Midbrain (tissue), 1 donor: ENCODE measurements at regions not wholly inside any gene's neighbourhood (a gene's known extent, or its start where the extent isn't known, plus 50 kb on each side); places are given as distances from the start of the nearest gene placed in this dataset.
"Not testable (repeated sequence)": the region's sequence is repeated elsewhere in the genome, so short reads cannot be mapped to it uniquely, and the experiment has no call there.

Experiments
- DNase-seq: peaks from one replicate; lab custom pipeline; 2025; lab: John Stamatoyannopoulos, UW

DNA sequence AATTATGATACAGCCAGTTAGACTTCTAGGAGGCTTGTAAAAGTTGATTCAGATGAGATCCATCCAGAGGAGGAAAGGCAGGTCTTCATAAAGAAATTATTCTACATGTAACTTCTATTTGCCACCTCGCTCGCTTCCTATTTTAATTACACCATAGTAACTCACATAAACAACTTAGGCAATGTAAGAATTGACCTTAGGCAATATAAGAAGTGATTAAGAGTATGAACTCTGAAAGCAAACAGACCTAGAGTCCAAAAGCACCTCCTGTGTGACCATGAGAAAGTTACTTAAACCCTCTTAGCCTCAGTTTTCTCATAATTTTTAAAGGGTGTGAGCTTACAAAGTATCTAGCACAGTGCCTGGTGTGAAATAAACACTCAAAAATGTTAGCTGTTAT is 192.7 kb upstream of the NFIA start:
- DNase-seq = no peak

- no peak for DNase-seq
Measured at GRCh38 chr1:60888126-60888525, 194.2 kb upstream of the NFIA start.

GRCh38 chr1:60886793-60887331 is 195.5 kb upstream of the NFIA start:
- DNase-seq = no peak

DNA sequence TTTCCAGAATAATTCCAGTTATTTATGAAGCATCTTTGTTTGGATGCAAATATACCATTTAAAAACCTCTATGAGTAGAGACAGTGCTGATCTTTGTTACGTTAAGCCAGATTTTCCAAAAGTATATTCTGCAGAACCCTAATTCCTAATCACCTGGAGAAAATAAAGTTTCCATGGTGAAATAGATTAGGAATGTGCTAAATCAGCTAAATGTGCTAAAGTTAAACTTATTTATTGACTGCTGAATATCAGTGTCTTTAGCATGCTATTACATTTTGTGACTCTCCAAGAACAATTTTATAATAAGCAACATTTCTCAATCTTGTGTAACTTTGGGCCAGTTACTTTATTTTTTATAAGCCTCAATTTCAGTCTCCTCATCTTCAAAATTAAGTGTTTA is 196.3 kb upstream of the NFIA start:
- DNase-seq = no peak

DNA sequence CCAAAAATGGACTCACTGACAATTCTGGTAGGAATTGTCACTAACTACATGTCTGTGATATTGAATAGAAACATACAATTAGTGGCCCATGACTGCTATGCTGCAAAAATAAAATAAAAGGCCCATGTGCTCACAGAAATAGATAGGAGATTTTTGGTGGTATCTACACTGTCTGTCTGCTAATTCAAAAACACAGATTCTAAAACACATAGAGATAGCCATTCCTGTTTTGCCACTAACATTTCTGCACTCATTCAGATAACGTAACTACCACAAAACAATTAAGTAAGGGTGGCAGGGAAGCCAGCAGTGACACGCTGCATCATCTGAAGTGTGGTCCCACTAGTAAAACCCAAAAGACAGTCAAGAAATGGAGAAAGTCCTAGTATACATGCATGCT is 202.2 kb upstream of the NFIA start:
- DNase-seq = no peak

- no peak for DNase-seq
Measured at GRCh38 chr1:60878323-60878722, 204.0 kb upstream of the NFIA start.

DNA sequence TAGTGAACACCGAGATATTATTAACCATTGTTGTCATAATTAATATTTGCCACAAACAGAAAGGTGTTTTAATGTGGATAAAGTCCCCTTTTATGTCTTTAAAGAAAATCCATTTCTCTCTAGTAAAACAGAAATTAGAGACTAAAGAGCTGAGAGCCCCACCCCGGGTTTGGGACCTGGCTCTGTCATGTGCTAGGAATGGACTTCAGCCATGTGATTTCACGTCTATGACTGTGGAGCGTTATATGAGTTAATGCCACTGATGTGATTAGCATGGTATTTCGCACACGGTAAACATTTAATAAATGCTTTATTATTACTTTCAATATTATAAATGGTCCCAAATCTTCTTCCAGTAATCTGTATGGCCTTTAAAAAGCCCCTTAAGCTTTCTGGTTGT is 205.0 kb upstream of the NFIA start:
- DNase-seq = no peak

DNA sequence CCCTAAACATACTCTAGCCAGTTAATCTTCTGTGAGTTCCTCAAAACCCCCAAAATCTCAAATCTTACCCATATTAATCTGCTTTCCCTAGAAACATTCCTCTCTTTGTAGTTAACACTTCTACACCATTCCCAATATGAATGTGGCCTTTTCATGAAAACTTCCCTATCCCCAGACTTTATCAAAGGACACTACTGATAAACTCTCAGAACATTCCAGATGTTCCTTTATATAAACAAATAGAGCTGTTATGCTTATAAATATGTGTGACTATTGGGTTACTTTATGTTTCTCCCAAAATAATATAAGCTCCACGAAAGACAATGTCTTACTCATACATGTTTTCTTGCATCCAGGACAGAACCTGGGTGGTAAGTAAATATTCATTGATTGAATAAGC is 205.4 kb upstream of the NFIA start:
- no peak for DNase-seq

DNA sequence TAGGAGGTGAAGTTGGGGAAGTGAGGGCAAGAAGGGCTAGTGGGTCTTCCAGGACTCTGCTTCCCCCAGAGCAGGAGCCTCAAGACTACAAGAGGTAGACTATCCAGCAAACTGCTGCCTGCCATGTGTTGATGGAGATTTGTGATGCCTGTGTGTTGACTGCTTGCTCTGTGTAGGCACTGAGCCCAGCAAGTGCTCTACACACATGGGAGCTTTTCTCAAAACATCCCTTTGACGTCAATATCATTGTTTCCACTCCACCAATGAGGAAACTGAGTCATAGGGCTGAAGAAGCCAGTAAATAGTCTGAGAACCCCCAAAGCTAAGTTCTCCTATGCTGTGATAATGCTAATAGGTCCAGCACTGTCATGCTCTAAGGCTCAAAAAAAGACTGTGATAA is 207.2 kb upstream of the NFIA start:
- no peak for DNase-seq

DNA sequence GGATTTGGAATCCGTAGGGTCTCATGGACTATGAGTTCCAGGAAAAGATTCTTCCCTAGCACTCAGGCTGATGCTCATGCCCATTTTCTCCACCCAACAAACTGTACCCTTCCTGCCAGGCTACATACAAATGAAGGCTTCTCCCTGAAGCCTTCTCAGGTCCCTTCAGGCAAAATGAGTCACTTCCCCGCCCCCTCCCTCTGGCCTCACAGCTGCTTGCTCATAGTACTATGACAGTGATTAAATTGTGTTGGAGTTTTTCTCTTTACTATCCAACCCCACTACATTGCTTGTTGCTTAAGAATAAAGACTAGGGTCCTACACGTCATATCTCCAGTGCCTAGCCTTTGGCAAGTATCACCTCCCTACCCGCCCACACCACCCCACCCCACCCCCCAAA is 207.6 kb upstream of the NFIA start:
- DNase-seq = no peak

DNA sequence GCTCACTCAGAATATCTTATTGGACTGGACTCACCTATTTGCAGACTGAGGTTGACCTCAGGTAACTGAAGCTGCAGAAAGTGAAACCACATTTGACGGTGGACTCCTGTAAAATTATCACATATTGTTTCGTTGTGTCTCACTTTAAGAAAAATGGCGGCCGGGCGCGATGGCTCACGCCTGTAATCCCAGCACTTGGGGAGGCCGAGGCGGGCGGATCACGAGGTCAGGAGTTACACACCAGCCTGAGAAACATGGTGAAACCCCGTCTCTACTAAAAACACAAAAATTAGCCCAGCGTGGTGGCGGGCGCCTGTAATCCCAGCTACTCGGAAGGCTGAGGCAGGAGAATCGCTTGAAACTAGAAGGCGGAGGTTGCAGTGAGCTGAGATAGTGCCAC is 209.0 kb upstream of the NFIA start:
- not testable (repeated sequence) for DNase-seq

DNA sequence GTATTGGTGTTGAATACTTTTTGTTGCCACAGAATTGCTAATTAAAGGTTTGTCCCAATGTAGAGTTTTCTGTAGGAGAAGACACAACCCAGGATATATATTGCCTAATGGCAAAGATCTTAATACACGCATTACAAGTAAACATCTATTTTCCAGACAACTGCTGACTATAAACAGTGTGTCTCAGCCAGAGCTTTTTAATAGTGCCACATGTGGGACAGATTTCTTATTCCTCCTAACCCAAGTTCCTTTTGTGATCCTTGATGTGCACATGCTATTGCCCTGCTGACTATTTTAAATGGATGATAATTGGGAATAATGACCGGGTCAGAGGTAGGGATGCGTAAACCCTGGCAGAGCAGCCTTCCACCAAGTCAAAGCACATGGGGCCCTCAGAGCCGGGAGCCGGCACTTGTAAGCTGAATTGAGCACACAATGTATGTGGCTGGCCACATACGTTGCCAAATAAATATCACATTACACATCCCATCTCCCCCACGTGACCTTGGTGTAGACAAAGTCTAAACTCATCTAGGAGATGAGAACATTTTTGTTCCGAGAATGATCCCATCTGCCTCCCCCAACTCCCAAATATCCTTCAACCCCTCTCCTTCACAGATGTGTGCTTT is 209.8 kb upstream of the NFIA start:
- DNase-seq = no peak

DNA sequence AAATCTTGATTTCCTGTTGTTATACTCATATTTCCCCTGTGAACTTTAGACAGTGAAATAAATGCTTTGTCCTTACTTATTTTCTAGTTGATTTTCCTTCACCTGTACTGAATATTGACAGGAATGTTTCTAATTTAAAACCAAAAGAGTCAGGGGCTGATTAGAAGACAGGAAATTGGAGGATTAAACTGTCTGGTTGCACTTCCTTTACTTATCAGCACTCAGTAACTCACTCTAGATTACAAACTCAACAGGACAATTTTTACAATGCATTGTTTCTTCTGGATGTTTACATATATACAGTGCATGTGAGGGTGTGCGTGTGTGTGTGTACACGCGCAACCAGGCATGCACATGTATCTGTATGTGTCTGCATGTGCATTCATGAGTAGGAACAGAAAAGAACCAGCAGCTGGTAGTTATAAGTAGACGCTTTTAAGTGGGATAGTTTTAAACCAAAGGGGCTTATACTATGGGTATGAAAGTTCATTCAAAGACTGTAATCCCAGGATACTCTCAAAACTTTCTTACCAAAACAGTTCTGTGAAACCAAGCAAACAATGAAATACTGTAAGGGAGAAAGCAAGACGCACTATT is 212.0 kb upstream of the NFIA start:
- DNase-seq = no peak

DNA sequence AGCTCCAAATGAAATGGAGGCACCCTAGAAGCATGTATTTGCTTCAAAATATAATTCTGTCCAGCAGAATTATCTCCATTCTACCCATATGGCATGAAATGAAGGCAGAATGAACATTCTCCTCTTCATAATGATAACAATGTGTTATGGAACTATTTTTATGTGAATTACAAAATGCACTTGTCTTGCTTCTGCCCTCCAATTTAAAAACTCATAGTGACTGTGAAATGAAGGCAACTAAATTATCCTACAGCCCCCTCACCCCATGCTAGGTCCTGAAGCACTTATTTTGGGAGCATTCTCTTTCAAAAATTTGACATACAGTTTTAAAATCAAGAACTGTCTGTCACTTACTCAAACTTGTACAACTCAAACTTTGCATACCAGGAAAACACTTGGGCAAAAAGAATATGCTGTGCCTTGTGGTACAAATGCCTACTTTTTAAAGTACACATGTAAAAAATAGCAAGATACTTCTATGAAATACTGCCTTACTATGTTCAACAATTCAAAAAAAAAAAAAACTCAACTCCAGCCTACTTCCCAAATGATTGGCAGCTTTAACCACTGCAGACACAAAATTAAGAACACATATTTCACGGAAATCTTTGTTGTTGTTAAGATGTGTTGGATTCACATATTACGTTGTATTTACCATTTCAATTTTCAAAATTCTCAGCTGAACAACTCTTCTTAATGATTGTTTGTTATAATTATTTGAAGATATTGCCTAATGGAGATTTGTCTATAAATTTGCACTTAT is 213.3 kb upstream of the NFIA start:
- no peak for DNase-seq

- DNase-seq = no peak
Measured at GRCh38 chr1:60867782-60868181, 214.6 kb upstream of the NFIA start.

DNA sequence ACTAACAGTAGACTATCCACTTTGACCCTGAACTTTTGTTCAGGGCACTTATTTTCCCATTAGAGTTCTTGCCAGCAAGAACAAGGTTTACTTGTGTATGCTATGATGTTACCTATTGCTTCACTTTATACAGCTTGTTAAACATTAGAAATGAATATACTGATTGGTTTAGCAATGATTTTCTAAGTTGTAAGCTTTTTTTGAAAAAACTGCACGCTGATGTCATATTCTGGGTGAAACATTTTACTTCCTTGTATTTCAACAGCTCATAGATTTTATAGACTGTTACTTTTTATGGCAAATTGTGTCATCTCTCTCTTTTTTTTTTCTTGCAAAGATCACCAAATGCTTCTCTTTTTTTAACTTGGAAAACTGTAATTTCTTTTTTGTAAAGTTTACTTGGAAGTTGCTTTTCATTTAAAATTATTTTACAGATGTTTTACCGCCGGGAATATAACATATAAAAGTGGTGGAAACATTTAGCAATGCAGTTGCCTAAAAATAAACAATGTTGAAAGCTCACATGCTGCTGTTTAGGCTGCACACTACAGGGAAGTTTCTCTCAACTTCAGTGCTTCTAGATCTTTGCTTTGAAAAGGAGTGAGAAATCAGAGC is 215.3 kb upstream of the NFIA start:
- DNase-seq = no peak

DNA sequence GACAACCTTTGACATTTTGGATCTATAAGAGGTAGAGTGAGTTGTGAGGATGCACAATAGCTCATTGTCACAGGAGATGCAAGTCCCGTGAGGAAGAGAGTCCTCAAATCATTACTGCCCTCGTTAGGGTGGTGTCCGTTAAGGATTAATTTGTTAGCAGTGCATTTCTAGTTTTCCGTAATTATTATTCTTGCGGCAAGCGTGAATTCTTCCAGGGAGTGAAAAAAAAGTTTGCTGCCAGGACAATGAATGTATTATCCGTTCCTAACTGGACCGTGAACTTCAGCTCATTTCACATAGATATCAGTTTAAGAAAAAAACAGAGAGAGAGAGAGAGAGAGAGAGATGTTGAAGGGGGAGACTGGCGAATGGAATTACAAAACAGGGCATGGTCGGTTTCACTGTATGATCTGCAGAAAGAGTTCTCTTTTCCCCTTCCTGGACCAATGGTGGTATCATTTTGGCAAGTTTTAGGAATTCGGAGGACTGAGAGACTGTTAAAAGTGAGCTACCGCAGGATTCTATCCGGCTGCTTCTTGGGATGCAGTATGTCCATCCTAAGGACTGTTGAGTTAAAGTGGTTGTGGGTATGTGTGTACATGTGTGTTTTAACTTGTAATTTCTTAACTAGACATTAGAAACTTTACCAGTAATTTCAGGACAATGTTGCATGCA is 216.0 kb upstream of the NFIA start:
- DNase-seq = no peak

DNA sequence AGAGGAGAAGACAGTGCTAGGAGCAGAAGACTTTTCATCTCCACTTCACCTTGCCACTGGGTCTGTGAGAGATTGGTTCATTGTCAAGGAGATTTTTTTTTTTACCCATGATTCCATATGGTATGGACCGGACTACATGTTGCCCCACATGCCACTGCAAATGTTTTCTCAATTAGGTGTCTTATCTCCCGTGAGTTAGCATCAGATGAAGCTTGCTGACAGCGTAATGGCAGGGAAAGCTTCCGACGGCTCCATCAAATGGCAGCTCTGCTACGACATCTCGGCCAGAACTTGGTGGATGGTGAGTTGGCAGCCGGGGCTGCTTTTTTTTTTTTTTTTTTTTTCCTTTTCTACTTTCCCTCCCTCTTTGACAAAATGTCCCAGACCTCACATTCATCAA is 217.2 kb upstream of the NFIA start:
- peak; percentile 17 for DNase-seq

DNA sequence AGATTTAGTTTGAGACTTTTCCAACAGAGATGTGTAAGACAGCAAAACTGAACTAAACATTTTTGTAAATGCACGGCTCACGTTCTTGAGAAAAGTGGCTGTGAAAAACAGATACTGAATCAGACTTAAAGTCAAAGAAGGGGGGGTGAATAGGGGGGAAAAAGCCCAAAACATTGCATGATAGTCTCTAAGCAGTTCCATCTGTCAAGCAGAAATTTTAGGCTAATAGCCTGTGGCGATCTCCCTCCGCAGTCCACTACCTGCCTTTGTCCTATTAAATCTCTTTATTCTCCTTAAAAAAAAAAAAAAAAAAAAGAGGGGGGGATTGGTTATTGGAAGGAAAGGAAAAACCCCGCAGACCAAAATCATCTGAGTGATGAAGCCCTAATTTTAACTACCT is 217.6 kb upstream of the NFIA start:
- DNase-seq = no peak

GRCh38 chr1:60863131-60863530 is 219.2 kb upstream of the NFIA start:
- DNase-seq = no peak

DNA sequence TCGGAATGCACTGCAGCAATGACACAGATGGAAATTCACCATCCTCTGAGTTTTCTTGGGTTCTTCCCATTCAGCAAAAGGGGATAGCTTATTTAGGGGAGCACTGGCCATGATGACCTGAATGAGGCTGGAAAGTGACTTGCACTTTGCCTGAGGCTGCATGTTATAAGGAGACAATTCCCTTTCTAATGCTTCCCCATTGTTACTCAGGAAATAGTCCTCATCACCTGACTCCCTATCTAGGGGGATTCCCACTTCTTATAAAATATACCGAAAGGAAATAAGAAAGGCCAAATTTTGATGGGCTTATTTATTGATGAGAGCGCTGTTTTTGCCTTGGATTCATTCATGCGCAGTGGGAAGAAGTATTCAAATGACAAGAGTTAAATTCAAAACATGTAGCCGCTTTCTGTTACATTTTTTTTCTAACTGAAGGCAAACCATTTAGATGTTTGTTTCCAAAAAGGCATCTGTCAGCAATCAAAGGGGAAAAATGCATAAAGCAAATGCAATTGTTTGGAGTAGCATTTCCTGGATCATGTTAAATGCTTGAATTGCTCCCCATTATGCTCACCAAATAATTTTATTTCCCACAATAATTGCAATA is 220.3 kb upstream of the NFIA start:
- no peak for DNase-seq

DNA sequence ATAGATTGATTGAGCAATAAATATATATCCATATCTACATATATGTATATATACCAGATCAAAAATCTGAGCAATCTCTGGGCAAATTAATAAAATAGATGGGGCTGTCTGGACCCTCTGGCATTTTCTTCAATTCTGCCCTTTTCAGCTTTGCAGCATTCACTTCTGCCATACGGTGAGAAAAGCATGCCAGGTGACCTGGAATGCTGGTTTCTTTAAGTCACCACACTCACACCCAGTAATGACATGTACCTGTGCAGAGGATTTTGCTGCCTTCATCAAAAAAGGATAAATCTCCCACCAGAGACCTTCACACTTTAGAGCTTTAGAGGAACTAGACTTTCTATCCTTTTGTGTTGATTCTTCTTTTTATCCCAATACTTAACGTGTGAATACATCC is 223.2 kb upstream of the NFIA start:
- no peak for DNase-seq
